HepG2 (cell line): ENCODE measurements at regions not wholly inside any gene's neighbourhood (a gene's known extent, or its start where the extent isn't known, plus 50 kb on each side); places are given as distances from the start of the nearest gene placed in this dataset.

Experiments used
- ATAC-seq: fragments of 200-7000 bp; cut with Tn5 transposase; 3 replicates; pipeline ENCODE4 v1.9.1; 2020; ENCODE audit warnings: mild to moderate bottlenecking, moderate library complexity
- BruUV-seq: library from RNA; stranded (reverse); fragments of 400-500 nt; replicated peaks from 2 replicates; lab custom pipeline; 2021; lab: Mats Ljungman, UMichigan
- CTCF ChIA-PET: fragments of 300-600 bp; formaldehyde crosslinking; extraction: SDS; loops from one replicate; lab custom pipeline; 2021; ENCODE audit warnings: low total read pairs, inconsistent platforms, low intra/inter-chr PET ratio; lab: Yijun Ruan, JAX
- POLR2A ChIA-PET: fragments of 350-600 bp; sonication (Branson Sonifier 250); formaldehyde crosslinking; loops from one replicate; lab custom pipeline; 2020; ENCODE audit warnings: antibody characterized with exemption, inconsistent platforms; lab: Yijun Ruan, JAX
- DNase-seq: peaks from one replicate; pipeline ENCODE4 v3.0.0-alpha.2; 2015; ENCODE audit warnings: low spot score
- FAIRE-seq: peaks from 3 replicates; lab custom pipeline; 2011; peaks lifted over from hg19 to GRCh38; lab: Jason Lieb, UNC
- H2AFZ ChIP-seq: one replicate; pipeline ENCODE4 v1.6.1; 2011; ENCODE audit warnings: low read length, inconsistent platforms
- H3K27ac ChIP-seq: fragments of 300-600 bp; 3 replicates; pipeline ENCODE4 v1.8.0; 2011; ENCODE audit warnings: mixed run types, mild to moderate bottlenecking, mixed read lengths, low read length, inconsistent platforms; ENCODE audit not compliant: insufficient read depth; ENCODE audit errors: extremely low read length
- H3K27me3 ChIP-seq, 2 experiments: fragments of 200-600 bp in 1 of 2; 2 replicates in 1 of 2; 3 replicates in 1 of 2; pipeline versions ENCODE4 v1.6.0 to v1.8.0; 2011; ENCODE audit warnings: low read length in 2 of 2, mild to moderate bottlenecking in 2 of 2, moderate library complexity in 2 of 2, inconsistent platforms in 1 of 2; ENCODE audit not compliant: insufficient read depth in 2 of 2, control insufficient read depth in 1 of 2
- H3K36me3 ChIP-seq, 2 experiments: fragments of 200-600 bp in 1 of 2; replicated peaks in 1 of 2; 2 replicates in 1 of 2; 3 replicates in 1 of 2; pipeline versions ENCODE4 v1.5.1 to v1.8.0; 2011; ENCODE audit warnings: low read length in 2 of 2, inconsistent platforms in 1 of 2; ENCODE audit not compliant: insufficient read depth in 2 of 2, control insufficient read depth in 1 of 2
- H3K4me1 ChIP-seq: 2 replicates; pipeline ENCODE4 v1.5.1; 2012; ENCODE audit warnings: low read length, inconsistent platforms; ENCODE audit not compliant: insufficient read depth
- H3K4me2 ChIP-seq: 2 replicates; pipeline ENCODE4 v1.6.0; 2011; ENCODE audit warnings: low read depth, low read length, inconsistent platforms
- H3K4me3 ChIP-seq, 3 experiments: fragments of 200-600 bp in 1 of 3; sonication (generic), shearing (Covaris generic) in 1 of 3; replicated peaks in 1 of 3; 2 replicates each; pipeline ENCODE4 v1.5.1; 2011 to 2016; ENCODE audit warnings: low read length in 3 of 3, inconsistent platforms in 2 of 3, low read depth in 2 of 3, mild to moderate bottlenecking in 2 of 3, control low read depth in 1 of 3, mixed read lengths in 1 of 3; ENCODE audit not compliant: insufficient read depth in 1 of 3
- H3K79me2 ChIP-seq: one replicate; pipeline ENCODE4 v1.6.1; 2011; ENCODE audit warnings: low read length, inconsistent platforms; ENCODE audit not compliant: insufficient read depth
- H3K9ac ChIP-seq: 2 replicates; pipeline ENCODE4 v1.6.0; 2011; ENCODE audit warnings: mild to moderate bottlenecking, low read depth, low read length, inconsistent platforms; ENCODE audit not compliant: insufficient read depth
- H3K9me3 ChIP-seq: 2 replicates; pipeline ENCODE4 v1.5.1; 2012; ENCODE audit warnings: mild to moderate bottlenecking, low read length
- H4K20me1 ChIP-seq: 2 replicates; pipeline ENCODE4 v1.6.0; 2011; ENCODE audit warnings: inconsistent platforms, mild to moderate bottlenecking, low read length, moderate library complexity; ENCODE audit not compliant: insufficient read depth
- ADNP ChIP-seq: sonication (generic); formaldehyde crosslinking; IDR thresholded peaks from 2 replicates; pipeline ENCODE4 v1.4.0; 2020; ENCODE audit warnings: missing genetic modification reagents
- JARID2 ChIP-seq: sonication (generic); formaldehyde crosslinking; IDR thresholded peaks from 2 replicates; pipeline ENCODE4 v1.8.1; 2023; ENCODE audit warnings: missing genetic modification reagents, inconsistent platforms; ENCODE audit not compliant: insufficient replicate concordance
- PHF8 ChIP-seq: sonication (generic); formaldehyde crosslinking; IDR thresholded peaks from 2 replicates; pipeline ENCODE4 v1.5.0; 2020; ENCODE audit warnings: missing genetic modification reagents
- PRMT3 ChIP-seq: sonication (generic); formaldehyde crosslinking; IDR thresholded peaks from 2 replicates; pipeline ENCODE4 v1.8.1; 2022; ENCODE audit warnings: low read depth, mild to moderate bottlenecking, moderate library complexity, missing genetic modification reagents, borderline replicate concordance
- XBP1 ChIP-seq: sonication (generic); formaldehyde crosslinking; IDR thresholded peaks from 2 replicates; pipeline ENCODE4 v1.5.0; 2020; ENCODE audit warnings: missing genetic modification reagents
- ZNF383 ChIP-seq: sonication (generic); formaldehyde crosslinking; IDR thresholded peaks from 2 replicates; pipeline ENCODE4 v1.4.0; 2020; ENCODE audit warnings: missing genetic modification reagents, mild to moderate bottlenecking, borderline replicate concordance
- ZNF530 ChIP-seq: sonication (generic); formaldehyde crosslinking; IDR thresholded peaks from 2 replicates; pipeline ENCODE4 v1.5.0; 2020; ENCODE audit warnings: low read depth, mild to moderate bottlenecking, missing genetic modification reagents
- ZNF691 ChIP-seq: sonication (generic); formaldehyde crosslinking; IDR thresholded peaks from 2 replicates; pipeline ENCODE4 v1.4.0; 2020; ENCODE audit warnings: missing genetic modification reagents, low read depth, mild to moderate bottlenecking, borderline replicate concordance
- ZNF703 ChIP-seq: sonication (generic); formaldehyde crosslinking; IDR thresholded peaks from 2 replicates; pipeline ENCODE4 v1.5.1; 2020; ENCODE audit warnings: missing genetic modification reagents, mild to moderate bottlenecking, moderate library complexity, borderline replicate concordance
- WGBS: methylation state at CpG from one replicate; pipeline ENCODE4 v1.1.6; 2017; ENCODE audit warnings: low lambda C conversion rate; 5-methylcytosine and 5-hydroxymethylcytosine counted together
- in situ Hi-C: cut with HindIII; loops from 2 replicates; pipeline ENCODE4 v1.10.0; 2017; ENCODE audit warnings: low pct_unique_long_range_greater_than_20kb; ENCODE audit not compliant: extremely low pct_ligation_motif_present
- intact Hi-C: fragments of 100-400 bp; cut with micrococcal nuclease; formaldehyde crosslinking; loops from one replicate; pipeline ENCODE4 v1.10.0; 2022; ENCODE audit not compliant: unreplicated experiment
- TF ChIP-seq, protein P1 (sequence below): sonication (generic); formaldehyde crosslinking; IDR thresholded peaks from 2 replicates; pipeline ENCODE4 v1.4.0; 2020; ENCODE audit warnings: missing genetic modification reagents
- TF ChIP-seq, protein P2 (sequence below): sonication (generic); formaldehyde crosslinking; IDR thresholded peaks from 2 replicates; pipeline ENCODE4 v1.5.0; 2020; ENCODE audit warnings: missing genetic modification reagents

GRCh38 chr10:4247379-4247778 is 462.4 kb upstream of the KLF6 start:
- H3K4me2 ChIP-seq: no peak overlapping the region
- POLR2A ChIA-PET: no interaction called here
- DNase-seq: no peak
- H4K20me1 ChIP-seq: no peaks in the 10 kb centered on the region
- no peaks in the 10 kb centered on the region for H3K36me3 ChIP-seq
- H3K27me3 ChIP-seq: no peaks in the 10 kb centered on the region; a peak in 1 of 5 replicates
- in situ Hi-C loops (no loop called here), intact Hi-C loops (no loop called here)
- BruUV-seq: no TSS peak
- TF ChIP-seq ADNP (CRISPR knock-in tag) (no peak), PRMT3 (CRISPR knock-in tag) (no peak)
- no peak for ATAC-seq
- H3K4me1 ChIP-seq: no peaks in the 10 kb centered on the region
- FAIRE-seq: no peak
- 45% methylated on average over 5 of the region's 5 CpGs for WGBS
- no peak overlapping the region for H3K4me3 ChIP-seq
- H3K27ac ChIP-seq: no peak overlapping the region
- no peak overlapping the region for H2AFZ ChIP-seq
- H3K9me3 ChIP-seq: no peaks in the 10 kb centered on the region
- H3K79me2 ChIP-seq: no peaks in the 10 kb centered on the region
- H3K9ac ChIP-seq: no peak overlapping the region
- CTCF ChIA-PET: no interaction called here

- no TSS peak for BruUV-seq
- H3K9me3 ChIP-seq: no peaks in the 10 kb centered on the region
- DNase-seq: no peak
- no peak overlapping the region for H3K27ac ChIP-seq
- no peaks in the 10 kb centered on the region for H4K20me1 ChIP-seq
- in situ Hi-C loops (no loop called here), intact Hi-C loops (no loop called here)
- H3K4me3 ChIP-seq: no peak overlapping the region
- no peak for FAIRE-seq
- TF ChIP-seq, protein P1, sequence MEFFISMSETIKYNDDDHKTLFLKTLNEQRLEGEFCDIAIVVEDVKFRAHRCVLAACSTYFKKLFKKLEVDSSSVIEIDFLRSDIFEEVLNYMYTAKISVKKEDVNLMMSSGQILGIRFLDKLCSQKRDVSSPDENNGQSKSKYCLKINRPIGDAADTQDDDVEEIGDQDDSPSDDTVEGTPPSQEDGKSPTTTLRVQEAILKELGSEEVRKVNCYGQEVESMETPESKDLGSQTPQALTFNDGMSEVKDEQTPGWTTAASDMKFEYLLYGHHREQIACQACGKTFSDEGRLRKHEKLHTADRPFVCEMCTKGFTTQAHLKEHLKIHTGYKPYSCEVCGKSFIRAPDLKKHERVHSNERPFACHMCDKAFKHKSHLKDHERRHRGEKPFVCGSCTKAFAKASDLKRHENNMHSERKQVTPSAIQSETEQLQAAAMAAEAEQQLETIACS (CRISPR knock-in tag): no peak
- TF ChIP-seq ZNF703 (no peak), PHF8 (CRISPR knock-in tag) (no peak), JARID2 (no peak), ZNF383 (CRISPR knock-in tag) (no peak), ZNF530 (no peak), XBP1 (no peak), ZNF691 (no peak)
- TF ChIP-seq, protein P2, sequence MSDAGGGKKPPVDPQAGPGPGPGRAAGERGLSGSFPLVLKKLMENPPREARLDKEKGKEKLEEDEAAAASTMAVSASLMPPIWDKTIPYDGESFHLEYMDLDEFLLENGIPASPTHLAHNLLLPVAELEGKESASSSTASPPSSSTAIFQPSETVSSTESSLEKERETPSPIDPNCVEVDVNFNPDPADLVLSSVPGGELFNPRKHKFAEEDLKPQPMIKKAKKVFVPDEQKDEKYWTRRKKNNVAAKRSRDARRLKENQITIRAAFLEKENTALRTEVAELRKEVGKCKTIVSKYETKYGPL: no peak
- no peak overlapping the region for H3K4me2 ChIP-seq
- no peak overlapping the region for H2AFZ ChIP-seq
- WGBS: 5% methylated on average over 4 of the region's 4 CpGs
- ChIA-PET POLR2A (no interaction called here), CTCF (no interaction called here)
- no peaks in the 10 kb centered on the region; a peak in 1 of 5 replicates for H3K27me3 ChIP-seq
- H3K79me2 ChIP-seq: no peaks in the 10 kb centered on the region
- ATAC-seq: no peak
- no peaks in the 10 kb centered on the region for H3K36me3 ChIP-seq
- no peaks in the 10 kb centered on the region for H3K4me1 ChIP-seq
- no peak overlapping the region for H3K9ac ChIP-seq
Measured at GRCh38 chr10:4246881-4247358, 461.9 kb upstream of the KLF6 start.
